ENCODE measurements at regions not wholly inside any gene's neighbourhood (a gene's known extent, or its start where the extent isn't known, plus 50 kb on each side); places are given as distances from the start of the nearest gene placed in this dataset.
"Not testable (repeated sequence)": the region's sequence is repeated elsewhere in the genome, so short reads cannot be mapped to it uniquely, and the experiment has no call there.

DNA sequence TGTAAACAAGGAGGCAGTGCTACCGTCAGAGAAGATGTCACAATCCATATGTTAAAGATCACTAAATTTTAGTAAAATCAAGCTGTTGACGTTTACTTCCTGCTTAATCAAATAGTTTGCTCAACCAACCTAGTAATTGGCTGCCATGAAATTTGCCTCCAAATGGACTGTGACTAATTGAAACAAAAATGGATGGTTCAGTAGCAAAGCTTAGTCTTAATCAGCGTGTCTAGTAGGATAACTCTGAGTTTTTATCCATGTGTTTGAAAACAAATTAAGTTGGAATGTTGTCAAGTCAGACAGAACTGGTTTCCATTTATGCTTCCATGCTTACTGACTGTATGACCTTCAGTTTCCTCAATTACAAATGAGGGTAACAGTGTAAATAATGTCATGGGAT lies 1456.7 kb upstream of the CELF2 start:
- Mint-ChIP-seq H3K4me3 (no peak overlapping the region), H3K27ac (no peak overlapping the region), H3K9me3 (no peaks in the 10 kb centered on the region), H3K36me3 (no peaks in the 10 kb centered on the region), H3K4me1 (no peaks in the 10 kb centered on the region)
- DNase-seq (ENCODE audit: low spot score in 2 of 2), result no peak
- no peak for ATAC-seq

DNA sequence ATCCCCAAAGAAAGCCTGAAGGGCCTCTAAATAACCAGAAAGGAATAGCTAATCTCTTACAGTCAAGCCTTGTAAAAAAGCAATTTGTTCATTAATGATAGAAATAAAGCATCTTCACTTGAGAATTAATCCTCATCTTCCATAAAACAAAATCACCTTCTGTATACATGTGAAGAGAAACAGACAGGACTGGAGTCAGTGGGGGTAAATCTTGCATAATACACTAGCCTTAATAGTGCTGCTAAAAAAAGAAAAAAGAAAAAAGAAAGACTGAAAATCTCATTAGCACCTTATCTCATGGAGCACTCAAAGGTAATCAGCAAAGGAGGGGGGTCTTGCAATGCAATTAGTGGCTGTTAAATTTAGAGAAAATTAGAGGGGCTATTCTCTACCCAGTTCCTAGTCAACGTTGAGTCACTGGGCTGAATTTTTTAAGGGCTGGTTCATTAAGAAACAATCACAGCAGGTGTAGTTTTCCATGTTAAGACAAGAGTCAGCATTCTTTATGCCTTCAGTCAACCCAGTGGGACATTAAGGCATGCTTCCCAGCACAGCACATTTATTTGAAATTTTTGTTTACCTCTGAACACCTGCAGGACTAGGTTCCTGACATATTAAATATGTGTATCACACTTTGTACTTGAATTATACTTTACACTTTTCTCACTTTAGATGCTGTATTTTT lies 1455.7 kb upstream of the CELF2 start:
- ATAC-seq, result no peak
- Mint-ChIP-seq H3K27ac (no peak overlapping the region), H3K4me3 (no peak overlapping the region), H3K36me3 (no peaks in the 10 kb centered on the region), H3K4me1 (no peaks in the 10 kb centered on the region), H3K9me3 (no peaks in the 10 kb centered on the region)
- DNase-seq (ENCODE audit: low spot score in 2 of 2), result no peak

DNA sequence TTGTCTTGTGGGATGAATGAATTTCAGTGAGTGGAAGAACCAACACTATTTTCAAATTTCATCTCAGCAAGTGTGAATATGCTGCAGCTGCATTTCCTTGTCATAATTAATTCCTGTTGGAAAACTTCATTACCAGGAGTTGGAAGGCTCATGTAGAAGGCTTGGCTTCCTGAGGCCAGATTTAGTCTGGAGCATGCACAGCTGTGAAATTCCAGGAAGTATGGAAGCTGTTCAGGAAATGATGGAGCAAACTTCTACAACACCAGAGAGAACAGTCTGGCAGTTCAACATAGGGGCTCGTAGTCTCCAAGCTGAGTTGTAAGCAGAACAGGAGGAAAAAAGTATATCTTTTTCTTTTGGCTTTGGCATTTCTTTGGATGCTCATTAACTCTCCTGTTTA lies 1439.9 kb upstream of the CELF2 start:
- Mint-ChIP-seq H3K4me3 (no peak overlapping the region), H3K27ac (no peak overlapping the region), H3K4me1 (no peaks in the 10 kb centered on the region), H3K36me3 (no peaks in the 10 kb centered on the region), H3K9me3 (no peaks in the 10 kb centered on the region)
- ATAC-seq, result no peak
- DNase-seq (ENCODE audit: low spot score in 2 of 2), result no peak

DNA sequence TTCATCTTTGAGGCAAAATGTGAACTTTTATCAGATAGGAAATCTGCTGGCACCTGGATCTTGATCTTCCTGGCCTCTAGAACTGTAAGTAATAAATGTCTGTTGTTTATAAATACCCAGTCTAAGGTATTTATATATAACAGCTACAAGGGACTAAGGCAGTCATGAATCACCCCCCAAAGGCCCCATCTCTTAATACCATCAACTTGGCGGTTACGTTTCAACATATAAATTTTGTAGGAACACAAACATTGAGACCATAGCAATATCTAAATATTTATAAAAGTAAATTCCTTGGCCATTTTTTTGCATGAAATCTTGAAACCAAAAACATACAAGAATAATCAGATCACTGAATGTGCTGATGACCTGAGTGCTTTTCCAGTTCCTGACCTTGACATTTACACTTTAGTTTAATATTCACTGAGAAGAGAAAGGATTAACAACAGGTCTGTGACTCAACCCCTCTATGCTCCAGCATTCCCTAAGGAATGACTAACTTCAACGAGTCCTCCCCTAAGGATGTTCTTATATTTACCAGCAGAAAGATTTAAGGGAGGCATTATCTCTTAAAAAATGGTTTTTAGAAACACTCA lies 1438.5 kb upstream of the CELF2 start:
- Mint-ChIP-seq H3K27ac (no peak overlapping the region), H3K4me3 (no peak overlapping the region), H3K9me3 (no peaks in the 10 kb centered on the region), H3K36me3 (no peaks in the 10 kb centered on the region), H3K4me1 (no peaks in the 10 kb centered on the region)
- no peak for DNase-seq (ENCODE audit: low spot score in 2 of 2)
- no peak for ATAC-seq

DNA sequence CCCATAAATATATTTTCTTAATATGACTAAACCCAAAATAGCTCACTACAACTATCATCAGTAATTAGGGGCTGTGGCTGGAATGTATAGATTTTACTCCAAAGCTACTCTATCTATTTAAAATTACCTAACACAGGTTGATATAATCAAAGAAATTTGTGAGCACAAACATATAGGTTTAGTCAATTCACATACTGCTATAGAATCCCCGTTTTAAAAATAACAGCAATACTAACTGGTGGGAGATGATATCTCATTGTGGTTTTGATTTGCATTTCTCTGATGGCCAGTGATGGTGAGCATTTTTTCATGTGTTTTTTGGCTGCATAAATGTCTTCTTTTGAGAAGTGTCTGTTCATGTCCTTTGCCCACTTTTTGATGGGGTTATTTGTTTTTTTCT lies 1434.9 kb upstream of the CELF2 start:
- not testable (repeated sequence) for H3K4me1 Mint-ChIP-seq, ATAC-seq

DNA sequence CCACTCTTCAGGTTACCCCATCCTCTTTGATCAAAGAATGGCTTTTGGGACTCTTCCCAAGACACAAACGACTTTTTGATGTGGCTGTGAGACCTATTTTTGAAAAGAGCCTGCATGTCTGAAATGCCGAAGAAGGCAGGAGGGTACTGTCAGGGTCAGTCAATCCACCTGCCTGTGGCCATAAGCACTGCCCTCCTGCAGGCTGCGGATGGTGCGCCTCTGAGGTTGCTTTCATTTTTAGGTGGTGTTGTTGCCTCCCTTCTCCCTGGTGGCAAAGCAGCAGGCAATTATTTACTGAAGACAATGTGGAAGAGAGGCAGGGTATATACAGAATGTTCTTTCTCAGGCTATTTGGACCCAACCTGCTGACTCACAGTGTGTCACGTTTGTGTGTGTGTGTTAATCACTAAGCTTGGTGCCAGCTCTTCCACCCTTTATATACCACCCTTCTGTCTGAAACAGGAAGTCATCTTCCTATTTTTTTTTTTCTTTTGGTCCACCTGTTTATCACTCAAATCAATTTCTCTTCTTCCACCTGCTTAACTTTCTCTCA lies 1421.2 kb upstream of the CELF2 start:
- Mint-ChIP-seq H3K9me3 (peaks cover 11% of the 10 kb centered on the region), H3K4me1 (no peaks in the 10 kb centered on the region), H3K36me3 (no peaks in the 10 kb centered on the region), H3K27ac (no peak overlapping the region), H3K4me3 (no peak overlapping the region)
- ATAC-seq (no peak), DNase-seq (ENCODE audit: low spot score in 2 of 2) (no peak)

More for the DNA sequence above, 1434.9 kb upstream of the CELF2 start:
- H3K9me3 Mint-ChIP-seq; DNase-seq (ENCODE audit: low spot score in 2 of 2); H3K4me3 Mint-ChIP-seq; H3K27ac Mint-ChIP-seq; H3K36me3 Mint-ChIP-seq: not testable (repeated sequence)

DNA sequence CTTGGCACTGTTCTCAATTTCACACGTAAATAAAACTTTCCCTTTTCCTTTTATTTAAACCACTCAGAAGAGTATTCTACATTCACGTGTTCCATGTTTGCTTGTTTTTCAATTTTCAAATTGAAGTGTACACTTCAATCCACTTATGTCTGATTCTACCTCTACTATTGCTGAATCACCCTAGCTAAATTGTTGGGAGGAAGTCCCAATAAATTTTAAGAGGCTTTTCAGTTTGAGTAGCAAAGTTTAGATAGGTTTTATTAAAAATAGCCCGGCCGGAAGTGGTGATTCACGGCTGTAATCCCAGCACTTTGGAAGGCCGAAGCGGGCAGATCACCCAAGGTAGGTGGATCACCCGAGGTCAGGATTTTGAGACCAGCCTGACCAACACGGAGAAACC lies 1414.7 kb upstream of the CELF2 start:
- peaks cover 3% of the 10 kb centered on the region for H3K9me3 Mint-ChIP-seq
- H3K27ac Mint-ChIP-seq, result no peak overlapping the region
- H3K36me3 Mint-ChIP-seq, result no peaks in the 10 kb centered on the region
- no peak overlapping the region for H3K4me3 Mint-ChIP-seq
- no peak for ATAC-seq
- no peak for DNase-seq (ENCODE audit: low spot score in 2 of 2)
- H3K4me1 Mint-ChIP-seq, result no peaks in the 10 kb centered on the region

DNA sequence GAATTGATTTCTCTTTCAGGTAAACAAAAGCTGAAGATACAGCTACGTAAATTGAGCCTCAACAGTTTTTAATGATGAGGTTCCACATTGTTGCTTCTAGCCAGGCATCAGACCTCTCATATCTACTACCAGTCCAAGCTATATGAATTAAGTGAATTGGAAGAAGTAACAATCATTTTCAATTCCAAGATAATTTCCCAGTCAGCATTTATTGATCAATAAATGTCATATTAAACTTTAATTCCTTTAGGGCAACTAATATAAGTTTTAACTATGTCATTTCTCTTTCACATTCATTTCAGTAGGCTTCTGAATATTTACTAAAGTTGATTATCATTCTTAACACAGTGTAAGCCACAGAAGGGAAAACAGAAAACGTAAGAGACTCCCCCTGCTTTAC lies 1413.7 kb upstream of the CELF2 start:
- ATAC-seq, result no peak
- Mint-ChIP-seq H3K27ac (no peak overlapping the region), H3K36me3 (no peaks in the 10 kb centered on the region), H3K9me3 (no peaks in the 10 kb centered on the region), H3K4me3 (no peak overlapping the region), H3K4me1 (no peaks in the 10 kb centered on the region)
- DNase-seq (ENCODE audit: low spot score in 2 of 2), result no peak

DNA sequence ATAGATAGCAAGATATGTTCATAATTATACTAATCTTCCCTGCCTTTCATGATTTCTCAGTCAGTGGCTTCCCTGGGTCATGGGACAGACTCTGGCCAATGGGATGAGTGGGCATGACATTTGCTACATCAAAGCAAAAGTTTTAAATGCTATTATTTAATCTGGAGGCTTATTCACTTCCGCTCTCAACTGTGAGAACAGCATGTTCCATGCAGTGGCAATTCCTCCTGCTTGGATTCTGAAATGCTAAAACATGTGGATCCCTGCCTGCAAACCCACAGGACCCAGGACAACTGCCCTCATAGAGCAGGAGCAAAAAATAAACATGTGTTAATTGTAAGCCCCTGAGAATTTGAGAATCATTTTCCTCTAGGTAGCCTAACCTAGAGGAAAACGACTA lies 1412.4 kb upstream of the CELF2 start:
- DNase-seq (ENCODE audit: low spot score in 2 of 2), result no peak
- ATAC-seq, result no peak
- Mint-ChIP-seq H3K9me3 (no peaks in the 10 kb centered on the region), H3K4me1 (no peaks in the 10 kb centered on the region), H3K36me3 (no peaks in the 10 kb centered on the region), H3K4me3 (no peak overlapping the region), H3K27ac (no peak overlapping the region)

DNA sequence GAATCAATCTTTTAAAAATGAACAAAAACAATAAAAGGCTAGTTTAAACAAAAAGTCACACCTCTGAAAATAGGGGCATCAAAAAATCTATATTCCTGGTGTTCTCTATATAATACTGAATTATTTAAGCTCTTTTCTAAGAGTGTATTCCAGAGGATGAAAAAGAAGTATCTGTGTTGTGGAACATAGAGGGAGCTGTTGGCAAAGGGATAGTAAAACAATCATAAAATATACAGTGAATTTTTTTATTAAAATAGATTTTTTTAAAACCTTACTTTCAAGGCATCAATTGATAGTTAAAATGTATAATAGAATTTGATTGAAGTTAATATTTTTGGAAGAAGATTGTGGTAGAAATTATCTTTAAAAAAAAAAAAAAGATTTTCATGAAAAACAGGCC lies 1409.1 kb upstream of the CELF2 start:
- DNase-seq (ENCODE audit: low spot score in 2 of 2), result no peak
- peaks cover 5% of the 10 kb centered on the region for H3K9me3 Mint-ChIP-seq
- ATAC-seq, result no peak
- no peak overlapping the region for H3K27ac Mint-ChIP-seq
- no peak overlapping the region for H3K4me3 Mint-ChIP-seq
- no peaks in the 10 kb centered on the region for H3K36me3 Mint-ChIP-seq
- H3K4me1 Mint-ChIP-seq, result no peaks in the 10 kb centered on the region

DNA sequence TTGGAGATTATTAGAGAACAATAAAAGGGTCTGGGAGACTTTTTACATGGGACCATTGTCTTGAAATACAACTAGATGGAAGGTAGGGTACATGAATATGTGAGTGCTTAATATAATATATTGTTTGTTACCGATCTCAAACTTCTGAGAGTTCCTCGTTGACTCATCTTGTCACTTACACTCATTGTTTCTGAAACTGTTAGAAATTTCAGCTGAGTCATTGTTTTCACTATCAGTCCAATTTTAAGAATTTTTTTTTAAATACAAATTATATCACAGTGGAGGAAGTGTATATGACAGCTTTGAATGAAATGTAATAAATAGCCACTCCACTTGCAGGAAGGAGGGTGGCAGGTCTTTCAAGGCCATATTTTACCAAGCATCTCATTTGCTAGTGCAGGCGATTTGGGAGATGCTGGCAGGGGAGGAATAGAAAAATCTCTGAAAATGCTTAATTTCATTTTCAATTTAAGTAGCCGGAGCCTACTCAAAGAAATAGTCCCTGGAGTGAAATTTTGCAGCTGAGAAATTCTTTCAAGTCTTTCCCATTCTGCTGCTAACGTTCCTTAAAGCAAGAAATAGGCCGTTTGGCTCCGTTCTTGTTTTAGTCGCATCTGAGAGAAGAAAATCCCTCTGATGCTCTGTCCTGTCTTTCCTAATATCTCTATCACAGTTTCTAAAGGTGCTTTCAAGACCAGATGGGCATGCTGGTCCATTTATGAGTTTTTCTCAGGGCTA lies 1404.2 kb upstream of the CELF2 start:
- Mint-ChIP-seq H3K27ac (no peak overlapping the region), H3K36me3 (no peaks in the 10 kb centered on the region), H3K4me1 (no peaks in the 10 kb centered on the region), H3K4me3 (no peak overlapping the region), H3K9me3 (peaks cover 8% of the 10 kb centered on the region)
- DNase-seq (ENCODE audit: low spot score in 2 of 2), result no peak
- no peak for ATAC-seq

DNA sequence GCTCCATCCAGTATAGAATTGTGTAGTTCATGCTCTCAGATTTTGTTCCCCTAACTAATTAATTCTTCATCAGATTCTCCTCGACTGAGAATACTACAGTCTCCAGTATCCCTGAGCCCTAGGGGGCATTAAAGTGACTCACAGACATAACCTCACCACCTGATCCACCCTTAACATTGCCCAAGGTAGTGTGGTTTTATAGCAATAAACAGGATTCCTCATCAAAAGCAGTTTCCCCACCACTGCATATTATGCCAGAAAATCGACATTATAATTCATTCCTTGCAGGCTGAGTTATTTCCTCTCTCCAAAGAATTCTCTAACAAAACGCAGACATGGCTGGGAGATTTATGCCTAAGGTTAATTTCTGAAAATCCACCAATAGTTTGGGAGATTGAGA lies 1402.5 kb upstream of the CELF2 start:
- Mint-ChIP-seq H3K4me3 (no peak overlapping the region), H3K36me3 (no peaks in the 10 kb centered on the region), H3K9me3 (peaks cover 10% of the 10 kb centered on the region), H3K4me1 (no peaks in the 10 kb centered on the region), H3K27ac (no peak overlapping the region)
- DNase-seq (ENCODE audit: low spot score in 2 of 2), result no peak
- no peak for ATAC-seq

DNA sequence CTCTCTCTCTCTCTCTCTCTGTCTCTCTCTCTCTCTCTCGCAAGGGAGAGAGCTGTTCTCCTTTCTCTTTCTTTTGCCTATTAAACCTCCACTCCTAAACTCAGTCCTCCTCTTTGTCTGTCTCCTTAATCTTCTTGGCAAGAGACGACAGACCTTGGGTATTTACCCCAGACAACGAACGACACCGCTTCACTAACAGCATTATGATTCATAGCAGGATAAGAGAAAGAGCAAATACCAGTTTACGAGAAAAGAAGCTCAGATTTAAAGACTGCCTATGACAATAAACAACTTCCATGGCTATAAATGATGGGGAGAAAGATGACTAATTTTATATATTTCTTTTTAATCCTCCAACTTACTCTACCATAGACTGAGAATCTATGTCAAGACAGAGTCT lies 1396.5 kb upstream of the CELF2 start:
- peaks cover 5% of the 10 kb centered on the region for H3K9me3 Mint-ChIP-seq
- H3K27ac Mint-ChIP-seq, result no peak overlapping the region
- ATAC-seq, result no peak
- H3K4me1 Mint-ChIP-seq, result no peaks in the 10 kb centered on the region
- H3K4me3 Mint-ChIP-seq, result no peak overlapping the region
- no peaks in the 10 kb centered on the region for H3K36me3 Mint-ChIP-seq
- DNase-seq (ENCODE audit: low spot score in 2 of 2), result no peak

DNA sequence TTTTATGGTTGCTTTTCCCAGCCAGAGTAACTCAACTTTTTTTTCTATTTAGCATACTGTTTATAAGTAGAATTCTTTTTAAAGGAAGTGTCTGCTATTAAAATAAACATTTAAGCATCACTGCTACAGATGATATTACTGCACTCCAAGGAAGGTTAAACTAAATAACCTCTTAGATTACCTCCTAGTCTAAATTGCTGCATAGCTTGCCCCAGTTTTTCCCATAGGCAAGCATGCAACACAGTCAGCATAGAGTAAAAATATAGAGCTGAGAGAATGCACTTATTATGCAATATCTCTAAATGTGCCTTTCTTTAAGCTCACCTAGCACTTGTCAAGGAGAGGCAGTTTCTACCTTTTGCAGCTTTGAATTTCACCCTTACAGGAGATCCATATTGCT lies 1392.4 kb upstream of the CELF2 start:
- H3K4me3 Mint-ChIP-seq, result no peak overlapping the region
- ATAC-seq, result no peak
- no peak overlapping the region for H3K27ac Mint-ChIP-seq
- H3K4me1 Mint-ChIP-seq, result no peaks in the 10 kb centered on the region
- H3K36me3 Mint-ChIP-seq, result no peaks in the 10 kb centered on the region
- H3K9me3 Mint-ChIP-seq, result peaks cover 3% of the 10 kb centered on the region
- no peak for DNase-seq (ENCODE audit: low spot score in 2 of 2)

DNA sequence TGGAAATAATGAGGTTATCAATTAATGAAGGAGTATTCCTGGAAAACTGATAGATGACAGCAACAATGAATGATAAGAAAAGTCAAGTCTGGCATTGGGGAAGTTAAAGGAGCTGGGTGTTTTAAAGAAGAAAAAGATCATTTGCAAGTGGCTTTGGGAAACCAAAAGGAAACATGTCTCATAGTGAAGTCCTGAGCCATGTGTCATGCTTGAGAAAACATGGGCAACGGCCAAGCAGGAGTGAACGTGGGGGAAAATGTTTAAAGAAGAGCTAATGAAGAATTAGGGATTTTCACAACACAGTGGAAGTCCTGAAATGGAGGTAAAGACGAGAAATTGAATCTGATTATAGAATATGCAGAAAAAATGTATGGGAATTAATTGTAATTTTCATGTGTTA lies 1383.2 kb upstream of the CELF2 start:
- ATAC-seq, result no peak

DNA sequence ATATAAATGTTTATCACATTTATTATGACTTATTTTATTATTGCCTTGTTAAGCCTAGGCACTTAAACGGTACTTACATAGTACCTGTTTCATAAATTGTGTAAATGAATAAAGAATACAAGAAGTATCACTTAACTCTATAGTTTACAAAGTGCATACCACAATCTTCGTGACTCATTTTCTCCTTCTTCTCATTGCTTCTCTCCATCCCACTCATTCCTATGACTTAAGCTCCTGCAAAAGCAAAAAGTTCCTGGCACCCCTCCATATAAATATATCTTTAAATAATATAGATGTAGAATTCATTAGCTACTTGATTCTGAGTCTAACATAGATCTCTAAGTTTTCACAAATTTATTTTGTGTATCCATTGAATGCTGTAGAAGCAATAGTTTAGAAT lies 1382.0 kb upstream of the CELF2 start:
- Mint-ChIP-seq H3K36me3 (no peaks in the 10 kb centered on the region), H3K4me1 (no peaks in the 10 kb centered on the region), H3K9me3 (peaks cover 3% of the 10 kb centered on the region), H3K4me3 (no peak overlapping the region), H3K27ac (no peak overlapping the region)
- no peak for DNase-seq (ENCODE audit: low spot score in 2 of 2)
- ATAC-seq, result no peak

More for the DNA sequence above, 1383.2 kb upstream of the CELF2 start:
- no peak for DNase-seq (ENCODE audit: low spot score in 2 of 2)
- H3K4me1 Mint-ChIP-seq, result no peaks in the 10 kb centered on the region
- H3K9me3 Mint-ChIP-seq, result peaks cover 3% of the 10 kb centered on the region
- no peaks in the 10 kb centered on the region for H3K36me3 Mint-ChIP-seq
- H3K27ac Mint-ChIP-seq, result no peak overlapping the region
- no peak overlapping the region for H3K4me3 Mint-ChIP-seq

Data from stimulated activated effector memory CD8-positive, alpha-beta T cell treated with anti-CD3 and anti-CD28 coated beads, Interleukin-12 subunit alpha, Interleukin-12 subunit beta, amount 100 ng/mL, for 72 hours (primary cell).